Esophagus squamous epithelium (tissue), 4 donors: ENCODE measurements at regions not wholly inside any gene's neighbourhood (a gene's known extent, or its start where the extent isn't known, plus 50 kb on each side); places are given as distances from the start of the nearest gene placed in this dataset.

Source experiments
- CTCF ChIP-seq, 6 experiments: fragments of 450-650 bp in 4 of 6; fragments of 200-600 bp in 2 of 6; sonication (generic) in 2 of 6; IDR thresholded peaks; one replicate each; pipeline ENCODE4 v1.5.1; 2016 to 2019; ENCODE audit warnings: antibody characterized with exemption in 6 of 6, mild to moderate bottlenecking in 4 of 6, moderate library complexity in 4 of 6
- POLR2A ChIP-seq, 4 donors: fragments of 450-650 bp; IDR thresholded peaks; one replicate each; pipeline ENCODE4 v1.6.1; 2017; ENCODE audit warnings: antibody characterized with exemption in 4 of 4, mild to moderate bottlenecking in 4 of 4, moderate library complexity in 3 of 4

- TF ChIP-seq POLR2A (IDR thresholded peaks at IDR 0.05): no peak
- no peak for TF ChIP-seq CTCF (IDR thresholded peaks at IDR 0.05)
Measured at GRCh38 chr2:146807568-146808168, 1037.2 kb upstream of the ACVR2A start.
